GM23248 (cell line): ENCODE measurements at regions not wholly inside any gene's neighbourhood (a gene's known extent, or its start where the extent isn't known, plus 50 kb on each side); places are given as distances from the start of the nearest gene placed in this dataset.

Source experiments
- EZH2 ChIP-seq: fragments of 200-600 bp; sonication (generic); IDR thresholded peaks from 2 replicates; pipeline ENCODE4 v1.6.1; 2018; ENCODE audit warnings: antibody characterized with exemption, mild to moderate bottlenecking; ENCODE audit not compliant: insufficient read depth, poor library complexity, severe bottlenecking
- EZH2phosphoT487 ChIP-seq: fragments of 200-600 bp; sonication (generic); IDR thresholded peaks from 2 replicates; pipeline ENCODE4 v1.6.1; 2018; ENCODE audit warnings: antibody characterized with exemption, moderate library complexity, mild to moderate bottlenecking, low read depth; ENCODE audit not compliant: insufficient read depth

DNA sequence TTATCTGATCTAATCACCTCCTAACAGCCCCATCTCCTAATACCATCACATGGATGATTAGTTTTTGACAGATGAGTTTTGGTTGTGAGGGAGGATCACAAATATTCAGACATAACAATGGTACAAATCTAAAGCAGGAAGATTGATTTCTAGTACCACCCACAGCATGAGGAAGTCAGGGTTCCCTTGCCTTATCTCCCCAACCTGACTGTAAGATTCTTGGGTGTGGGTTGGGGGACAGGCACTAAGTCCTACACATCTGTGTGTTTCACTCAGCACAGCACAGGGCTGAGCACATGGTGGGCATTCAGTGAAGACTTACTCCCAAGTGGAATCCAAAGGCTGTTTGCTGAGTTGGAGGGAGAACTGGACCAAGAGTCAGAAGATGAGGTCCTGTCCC lies 93.8 kb upstream of the CXCR4 start:
- TF ChIP-seq EZH2 (no peak), EZH2phosphoT487 (no peak)
